K562 (cell line): ENCODE measurements at regions not wholly inside any gene's neighbourhood (a gene's known extent, or its start where the extent isn't known, plus 50 kb on each side); places are given as distances from the start of the nearest gene placed in this dataset.

Experiments
- ATAC-seq: fragments of 200-7000 bp; cut with Tn5 transposase; 3 replicates; pipeline ENCODE4 v1.9.1; 2020; ENCODE audit warnings: moderate library complexity
- BruUV-seq: library from RNA; stranded (reverse); fragments of 400-500 nt; replicated peaks from 2 replicates; lab custom pipeline; 2021; lab: Mats Ljungman, UMichigan
- CTCF ChIA-PET: fragments of 300-600 bp; formaldehyde crosslinking; extraction: SDS; loops from one replicate; lab custom pipeline; 2021; ENCODE audit warnings: low intra/inter-chr PET ratio; lab: Yijun Ruan, JAX
- POLR2A ChIA-PET: fragments of 300-600, 350-650 bp; sonication (Branson Sonifier 250); formaldehyde crosslinking; extraction: SDS; loops from one replicate; lab custom pipeline; 2021; ENCODE audit warnings: antibody characterized with exemption, inconsistent platforms; lab: Yijun Ruan, JAX
- DNase-seq, 4 experiments: peaks; one replicate each; pipeline versions ENCODE4 v3.0.0 to v3.0.0-alpha.2; 2011 to 2018; ENCODE audit warnings: low spot score in 3 of 4, mixed read lengths in 3 of 4; ENCODE audit errors: extremely low read depth in 1 of 4
- FAIRE-seq: peaks from 2 replicates; lab custom pipeline; 2011; peaks lifted over from hg19 to GRCh38; lab: Jason Lieb, UNC
- H2AFZ ChIP-seq: 2 replicates; pipeline ENCODE4 v1.6.0; 2011; ENCODE audit warnings: low read depth, low read length, control low read depth, inconsistent platforms
- H3K27ac ChIP-seq: fragments of 200-600 bp; 3 replicates; pipeline ENCODE4 v1.8.0; 2011; ENCODE audit warnings: low read depth, mild to moderate bottlenecking, control low read depth, inconsistent platforms, low read length, moderate library complexity, mixed read lengths; ENCODE audit errors: extremely low read depth
- H3K27me3 ChIP-seq, 2 experiments: fragments of 300-600 bp in 1 of 2; 2 replicates in 1 of 2; 3 replicates in 1 of 2; pipeline versions ENCODE4 v1.6.0 to v1.8.0; 2011; ENCODE audit warnings: inconsistent platforms in 2 of 2, low read length in 2 of 2, mild to moderate bottlenecking in 1 of 2, mixed read lengths in 1 of 2, moderate library complexity in 1 of 2; ENCODE audit not compliant: control insufficient read depth in 2 of 2, insufficient read depth in 2 of 2
- H3K36me3 ChIP-seq: fragments of 300-600 bp; 3 replicates; pipeline ENCODE4 v1.8.0; 2011; ENCODE audit warnings: mild to moderate bottlenecking, low read length, inconsistent platforms; ENCODE audit not compliant: control insufficient read depth, insufficient read depth
- H3K4me1 ChIP-seq, 2 experiments: fragments of 200-600 bp in 1 of 2; replicated peaks in 1 of 2; 2 replicates in 1 of 2; 3 replicates in 1 of 2; pipeline versions ENCODE4 v1.5.1 to v1.8.0; 2011; ENCODE audit warnings: inconsistent platforms in 2 of 2, low read length in 2 of 2, mild to moderate bottlenecking in 1 of 2, mixed read lengths in 1 of 2, moderate library complexity in 1 of 2; ENCODE audit not compliant: control insufficient read depth in 2 of 2, insufficient read depth in 2 of 2
- H3K4me2 ChIP-seq: 2 replicates; pipeline ENCODE4 v1.6.1; 2011; ENCODE audit warnings: low read length, control low read depth, inconsistent platforms, mixed read lengths; ENCODE audit not compliant: insufficient read depth
- H3K4me3 ChIP-seq: fragments of 200-600 bp; sonication (generic), shearing (Covaris generic); 2 replicates; pipeline ENCODE4 v1.5.1; 2016; ENCODE audit warnings: control low read depth, inconsistent platforms
- H3K79me2 ChIP-seq: fragments of 200-600 bp; 3 replicates; pipeline ENCODE4 v1.8.0; 2011; ENCODE audit warnings: low read length, inconsistent platforms; ENCODE audit not compliant: control insufficient read depth, insufficient read depth
- H3K9ac ChIP-seq, 2 experiments: 2 replicates each; pipeline versions ENCODE4 v1.6.0 to v1.6.1; 2011; ENCODE audit warnings: low read depth in 2 of 2, low read length in 2 of 2, control low read depth in 1 of 2, inconsistent platforms in 1 of 2, mild to moderate bottlenecking in 1 of 2, mixed read lengths in 1 of 2; ENCODE audit not compliant: insufficient read depth in 1 of 2
- H3K9me1 ChIP-seq: one replicate; pipeline ENCODE4 v1.6.0; 2011; ENCODE audit warnings: inconsistent platforms, mild to moderate bottlenecking, low read length, moderate library complexity; ENCODE audit not compliant: control insufficient read depth, insufficient read depth
- H3K9me3 ChIP-seq: replicated peaks from 2 replicates; pipeline ENCODE4 v1.5.1; 2011; ENCODE audit warnings: low read depth, low read length, inconsistent platforms; ENCODE audit not compliant: control insufficient read depth, insufficient read depth
- H4K20me1 ChIP-seq: replicated peaks from 2 replicates; pipeline ENCODE4 v1.6.1; 2011; ENCODE audit warnings: low read length, inconsistent platforms, mixed read lengths; ENCODE audit not compliant: control insufficient read depth, insufficient read depth
- BACH1 ChIP-seq: fragments of 200-800 bp; sonication (Bioruptor generic); IDR thresholded peaks from 2 replicates; pipeline ENCODE4 v1.6.1; 2016; ENCODE audit warnings: missing genetic modification characterization, missing compliant biosample characterization
- CBX3 ChIP-seq, 2 experiments: IDR thresholded peaks; 1 replicate in 1 of 2; 2 replicates in 1 of 2; pipeline ENCODE4 v1.6.1; 2012; ENCODE audit warnings: inconsistent platforms in 2 of 2, low read length in 2 of 2, borderline replicate concordance in 1 of 2, control low read depth in 1 of 2
- CHCHD3 ChIP-seq: fragments of 250-450 bp; sonication (Bioruptor Pico); IDR thresholded peaks from 2 replicates; pipeline ENCODE4 v2.1.2; 2022; ENCODE audit warnings: mild to moderate bottlenecking
- ETS2 ChIP-seq: IDR thresholded peaks from 2 replicates; pipeline ENCODE4 v1.6.1; 2016; ENCODE audit warnings: borderline replicate concordance, missing genetic modification characterization, mild to moderate bottlenecking, moderate library complexity, missing compliant biosample characterization; ENCODE audit not compliant: poor library complexity, severe bottlenecking
- FOXA3 ChIP-seq, 2 experiments: fragments of 450-650 bp in 1 of 2; sonication (generic) in 1 of 2; formaldehyde crosslinking; IDR thresholded peaks in 1 of 2; conservative IDR thresholded peaks in 1 of 2; 2 replicates each; pipeline versions ENCODE4 v1.4.0 to v1.8.0; 2020 to 2022; ENCODE audit warnings: mild to moderate bottlenecking in 2 of 2, missing genetic modification reagents in 1 of 2
- LARP7 ChIP-seq: fragments of 450-650 bp; IDR thresholded peaks from 2 replicates; pipeline ENCODE4 v1.6.1; 2016
- NR4A1 ChIP-seq, 2 experiments: fragments of 250-450 bp in 1 of 2; fragments of 450-650 bp in 1 of 2; sonication (Bioruptor Pico) in 1 of 2; IDR thresholded peaks; 2 replicates each; pipeline versions ENCODE4 v1.4.0 to v1.6.1; 2016 to 2020; ENCODE audit warnings: mild to moderate bottlenecking in 2 of 2, missing compliant biosample characterization in 1 of 2, missing genetic modification characterization in 1 of 2, moderate library complexity in 1 of 2
- STAG1 ChIP-seq: sonication (generic); formaldehyde crosslinking; IDR thresholded peaks from 2 replicates; pipeline ENCODE4 v1.5.0; 2020; ENCODE audit warnings: missing genetic modification reagents, borderline replicate concordance
- ZNF280B ChIP-seq: fragments of 250-450 bp; sonication (Bioruptor Pico); IDR thresholded peaks from 2 replicates; pipeline ENCODE4 v1.5.1; 2021; ENCODE audit warnings: mild to moderate bottlenecking
- ZNF512 ChIP-seq: IDR thresholded peaks from 2 replicates; pipeline ENCODE4 v1.6.1; 2016; ENCODE audit warnings: missing genetic modification characterization, missing compliant biosample characterization
- WGBS: fragments of 100-300 bp; shearing (Covaris generic); methylation state at CpG from one replicate; pipeline ENCODE4 v1.1.6; 2016; ENCODE audit warnings: low coverage, mixed read lengths; ENCODE audit not compliant: insufficient coverage; ENCODE audit errors: missing lambda C conversion rate; 5-methylcytosine and 5-hydroxymethylcytosine counted together
- in situ Hi-C: fragments of 300-500 bp; cut with MboI; formaldehyde crosslinking; loops from 4 replicates; pipeline ENCODE4 v1.15.0; 2018; ENCODE audit warnings: inconsistent platforms, mixed read lengths
- intact Hi-C: fragments of 100-400 bp; cut with micrococcal nuclease; formaldehyde crosslinking; loops from 2 replicates; pipeline ENCODE4 v1.14.2; 2022

DNA sequence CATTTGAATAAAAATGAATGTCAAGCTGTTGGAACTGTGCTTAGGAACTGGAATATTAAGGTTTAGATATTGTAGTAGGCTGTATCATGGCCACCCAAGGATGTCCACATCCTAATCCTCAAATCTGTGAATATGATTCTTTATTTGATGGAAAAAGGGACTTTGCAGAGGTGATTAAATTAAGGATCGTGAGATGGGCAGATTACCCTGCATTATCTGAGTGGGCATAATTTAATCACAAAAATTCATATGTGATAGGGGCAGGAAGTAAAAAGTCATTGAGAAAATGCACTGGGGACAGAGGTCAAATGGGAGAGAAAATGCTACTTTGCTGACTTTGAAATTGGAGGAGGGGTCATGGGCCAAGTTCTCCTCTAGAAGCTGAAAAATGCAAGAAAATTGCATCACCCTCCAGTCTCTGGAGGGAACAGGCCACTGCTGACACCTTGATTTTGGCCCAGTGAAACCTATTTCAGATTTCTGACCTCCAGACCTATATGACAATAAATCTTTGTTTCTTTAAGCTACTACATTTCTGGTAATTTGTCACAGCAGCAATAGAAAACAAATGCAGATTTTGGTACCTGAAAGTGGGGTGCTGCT lies 521.4 kb downstream of the PCDH7 start:
- H3K4me1 ChIP-seq, result no peaks in the 10 kb centered on the region
- H3K27ac ChIP-seq, result no peak overlapping the region
- no peak overlapping the region for H3K4me2 ChIP-seq
- ChIA-PET CTCF (no interaction called here), POLR2A (no interaction called here)
- H3K27me3 ChIP-seq, result no peaks in the 10 kb centered on the region
- intact Hi-C loops (no loop called here), in situ Hi-C loops (no loop called here)
- no TSS peak for BruUV-seq
- TF ChIP-seq FOXA3 (CRISPR knock-in tag; conservative IDR thresholded peaks at IDR 0.05 in 1 of 2, IDR thresholded peaks at IDR 0.05 in 1 of 2), result no peak
- no peak for TF ChIP-seq CHCHD3 (CRISPR knock-in tag)
- no peak for TF ChIP-seq NR4A1 (CRISPR knock-in tag; IDR thresholded peaks at IDR 0.05)
- TF ChIP-seq NR4A1 (tag; IDR thresholded peaks at IDR 0.05), result no peak
- H4K20me1 ChIP-seq, result no peaks in the 10 kb centered on the region
- H3K4me3 ChIP-seq, result no peak overlapping the region
- ATAC-seq, result no peak
- H3K9me1 ChIP-seq, result no peaks in the 10 kb centered on the region
- no peak for DNase-seq
- no peak overlapping the region for H2AFZ ChIP-seq
- WGBS, result 7% methylated on average over 1 of the region's 1 CpG
- H3K36me3 ChIP-seq, result no peaks in the 10 kb centered on the region
- no peak overlapping the region for H3K9ac ChIP-seq
- no peaks in the 10 kb centered on the region for H3K79me2 ChIP-seq
- FAIRE-seq, result no peak
- H3K9me3 ChIP-seq, result no peaks in the 10 kb centered on the region; the same call in 1 of the 2 replicates

DNA sequence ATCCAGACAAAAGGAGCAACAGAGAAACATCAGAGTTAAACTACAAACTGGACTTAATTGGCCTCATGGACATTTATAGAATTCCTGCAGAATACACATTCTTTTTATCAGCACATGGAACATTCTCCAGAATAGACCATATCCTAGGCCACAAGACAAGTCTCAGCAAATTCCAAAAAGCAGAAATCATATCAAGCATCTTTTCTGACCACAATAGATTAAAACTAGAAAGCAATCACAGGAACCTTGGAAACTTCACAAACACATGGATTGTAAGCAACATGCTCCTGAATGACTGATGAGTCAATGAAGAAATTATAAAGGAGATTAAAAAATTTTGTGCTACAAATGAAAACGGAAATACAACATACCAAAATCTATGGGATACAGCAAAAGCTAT lies 526.7 kb downstream of the PCDH7 start:
- intact Hi-C loops (no loop called here), in situ Hi-C loops (no loop called here)
- H3K27ac ChIP-seq, result no peak overlapping the region
- POLR2A ChIA-PET, result no interaction called here
- CTCF ChIA-PET, result no interaction called here
- no peaks in the 10 kb centered on the region for H4K20me1 ChIP-seq
- no peaks in the 10 kb centered on the region for H3K79me2 ChIP-seq
- no peaks in the 10 kb centered on the region for H3K4me1 ChIP-seq
- no TSS peak for BruUV-seq
- no peak overlapping the region for H3K4me3 ChIP-seq
- no peak overlapping the region for H2AFZ ChIP-seq
- H3K36me3 ChIP-seq, result no peaks in the 10 kb centered on the region
- no peak for ATAC-seq
- no peak overlapping the region for H3K9ac ChIP-seq
- no peaks in the 10 kb centered on the region; the same call in 1 of the 2 replicates for H3K9me3 ChIP-seq
- no peak for DNase-seq
- H3K27me3 ChIP-seq, result no peaks in the 10 kb centered on the region
- H3K9me1 ChIP-seq, result no peaks in the 10 kb centered on the region
- no peak overlapping the region for H3K4me2 ChIP-seq
- no peak for FAIRE-seq
- WGBS, result 0% methylated on average over 1 of the region's 1 CpG
- TF ChIP-seq STAG1 (CRISPR knock-in tag) (no peak), BACH1 (tag) (no peak), ETS2 (no peak), ZNF512 (tag) (no peak), ZNF280B (CRISPR knock-in tag) (no peak), CBX3 (IDR thresholded peaks at IDR 0.05; ENCODE audit: borderline replicate concordance in 1 of 2, low read length in 2 of 2) (no peak), LARP7 (no peak)
